OCI-LY1 (cell line): ENCODE measurements at regions not wholly inside any gene's neighbourhood (a gene's known extent, or its start where the extent isn't known, plus 50 kb on each side); places are given as distances from the start of the nearest gene placed in this dataset.

Experiments used
- H2AFZ ChIP-seq: fragments of 200-600 bp; sonication (generic), shearing (Covaris generic); 2 replicates; pipeline ENCODE4 v1.6.0; 2014; ENCODE audit warnings: antibody characterized with exemption, mild to moderate bottlenecking, low read length
- H3F3A ChIP-seq: fragments of 200-600 bp; sonication (generic), shearing (Covaris generic); 2 replicates; pipeline ENCODE4 v1.6.0; 2014; ENCODE audit warnings: mild to moderate bottlenecking, antibody characterized with exemption, low read length, moderate library complexity; ENCODE audit not compliant: insufficient read depth
- H3K27ac ChIP-seq: fragments of 200-600 bp; sonication (generic); 2 replicates; pipeline ENCODE4 v1.5.1; 2014; ENCODE audit warnings: low read length, mixed run types, mild to moderate bottlenecking, low read depth; ENCODE audit not compliant: poor library complexity, severe bottlenecking
- H3K27me3 ChIP-seq: fragments of 200-600 bp; sonication (generic); 2 replicates; pipeline ENCODE4 v1.6.0; 2014; ENCODE audit warnings: antibody characterized with exemption, mild to moderate bottlenecking, low read length, moderate library complexity; ENCODE audit not compliant: insufficient read depth
- H3K36me3 ChIP-seq: fragments of 200-600 bp; sonication (generic); 2 replicates; pipeline ENCODE4 v1.6.1; 2014; ENCODE audit warnings: mild to moderate bottlenecking, antibody characterized with exemption, low read length, moderate library complexity, mixed read lengths; ENCODE audit not compliant: insufficient read depth
- H3K4me1 ChIP-seq: fragments of 200-600 bp; sonication (generic); 2 replicates; pipeline ENCODE4 v1.5.1; 2014; ENCODE audit warnings: mild to moderate bottlenecking, low read length, moderate library complexity; ENCODE audit not compliant: insufficient read depth, severe bottlenecking
- H3K4me2 ChIP-seq: fragments of 200-600 bp; sonication (generic), shearing (Covaris generic); 2 replicates; pipeline ENCODE4 v1.6.1; 2014; ENCODE audit warnings: low read length
- H3K4me3 ChIP-seq: fragments of 200-600 bp; sonication (generic); 2 replicates; pipeline ENCODE4 v1.5.1; 2014; ENCODE audit warnings: low read length, low read depth, mild to moderate bottlenecking, mixed read lengths; ENCODE audit not compliant: poor library complexity, severe bottlenecking
- H3K79me2 ChIP-seq: fragments of 200-600 bp; shearing (Covaris generic); 2 replicates; pipeline ENCODE4 v1.6.1; 2016; ENCODE audit warnings: mixed run types, low read length, mixed read lengths; ENCODE audit not compliant: insufficient read depth
- H3K9ac ChIP-seq: fragments of 200-600 bp; sonication (generic), shearing (Covaris generic); 2 replicates; pipeline ENCODE4 v1.6.1; 2014; ENCODE audit warnings: mild to moderate bottlenecking, low read length, mixed read lengths
- H3K9me2 ChIP-seq: fragments of 200-600 bp; sonication (generic), shearing (Covaris generic); 2 replicates; pipeline ENCODE4 v1.6.1; 2014; ENCODE audit warnings: low read depth, mild to moderate bottlenecking, low read length, mixed read lengths
- H3K9me3 ChIP-seq: fragments of 200-600 bp; shearing (Covaris generic); 2 replicates; pipeline ENCODE4 v1.6.1; 2014; ENCODE audit warnings: low read length, mixed read lengths
- H4K20me1 ChIP-seq: fragments of 200-600 bp; sonication (generic), shearing (Covaris generic); 2 replicates; pipeline ENCODE4 v1.6.0; 2016; ENCODE audit warnings: mild to moderate bottlenecking, low read length; ENCODE audit not compliant: insufficient read depth
- CTCF ChIP-seq: fragments of 200-600 bp; sonication (generic), shearing (Covaris generic); IDR thresholded peaks from 2 replicates; pipeline ENCODE4 v1.5.1; 2017; ENCODE audit warnings: mild to moderate bottlenecking, antibody characterized with exemption, low read length, moderate library complexity, mixed read lengths
- EZH2 ChIP-seq: fragments of 200-600 bp; sonication (generic), shearing (Covaris generic); IDR thresholded peaks from 2 replicates; pipeline ENCODE4 v1.8.0; 2017; ENCODE audit warnings: borderline replicate concordance, mixed run types, mild to moderate bottlenecking, antibody characterized with exemption, low read length, moderate library complexity, mixed read lengths

DNA sequence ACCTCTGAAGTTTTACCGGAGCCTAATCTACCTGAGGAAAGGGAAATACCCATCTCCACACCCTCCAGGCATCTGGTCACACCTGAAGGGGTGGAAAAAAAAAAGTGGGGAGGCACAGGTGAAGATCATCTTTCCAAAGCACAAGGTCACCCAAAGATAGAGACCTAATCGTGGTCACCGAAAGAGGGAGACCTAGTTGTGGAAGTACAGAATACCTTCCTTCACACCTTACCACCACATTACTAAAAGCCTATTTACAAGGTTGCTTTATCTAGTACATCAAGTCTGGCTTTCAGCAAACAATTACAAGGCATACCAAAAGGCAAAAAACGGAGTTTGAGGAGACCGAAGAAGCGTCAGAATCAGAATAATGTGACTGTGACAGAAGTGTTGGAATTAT lies 110.0 kb upstream of the ARPP21 start:
- H3K4me3 ChIP-seq: no peak overlapping the region
- H4K20me1 ChIP-seq: no peaks in the 10 kb centered on the region
- no peaks in the 10 kb centered on the region for H3F3A ChIP-seq
- H2AFZ ChIP-seq: no peak overlapping the region
- no peak overlapping the region for H3K27ac ChIP-seq
- H3K4me1 ChIP-seq: no peaks in the 10 kb centered on the region
- no peak for TF ChIP-seq CTCF
- TF ChIP-seq EZH2: no peak
- H3K9me2 ChIP-seq: no peaks in the 10 kb centered on the region
- H3K79me2 ChIP-seq: no peaks in the 10 kb centered on the region
- H3K27me3 ChIP-seq: no peaks in the 10 kb centered on the region
- H3K36me3 ChIP-seq: no peaks in the 10 kb centered on the region
- no peak overlapping the region for H3K4me2 ChIP-seq
- no peaks in the 10 kb centered on the region for H3K9me3 ChIP-seq
- no peak overlapping the region for H3K9ac ChIP-seq

DNA sequence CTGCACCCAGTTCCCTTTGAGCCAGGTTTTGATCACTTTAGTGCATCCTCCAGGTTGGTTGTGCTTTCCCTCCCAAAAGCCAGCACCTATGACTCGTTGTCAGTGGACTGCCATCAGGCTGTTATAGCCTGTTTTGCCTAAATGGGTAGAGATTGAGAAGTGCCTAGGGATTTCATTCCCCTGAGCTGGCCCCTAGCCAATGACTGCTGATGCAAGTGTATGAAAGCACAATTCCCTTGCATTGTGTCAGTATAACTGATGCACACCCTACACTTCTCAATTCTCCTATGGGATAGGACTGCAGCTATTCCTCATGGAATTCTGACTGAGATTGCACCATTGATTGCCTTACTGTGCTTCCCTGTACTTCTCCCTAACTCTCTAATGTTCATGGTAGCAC lies 102.1 kb upstream of the ARPP21 start:
- Histone ChIP-seq H3K9ac (no peak overlapping the region), H2AFZ (no peak overlapping the region), H3K9me2 (no peaks in the 10 kb centered on the region), H3F3A (no peaks in the 10 kb centered on the region), H3K9me3 (no peaks in the 10 kb centered on the region), H3K4me1 (peaks cover 7% of the 10 kb centered on the region), H3K4me2 (no peak overlapping the region), H3K79me2 (no peaks in the 10 kb centered on the region), H3K36me3 (no peaks in the 10 kb centered on the region), H3K4me3 (no peak overlapping the region), H3K27ac (no peak overlapping the region), H4K20me1 (no peaks in the 10 kb centered on the region), H3K27me3 (no peaks in the 10 kb centered on the region)
- TF ChIP-seq EZH2 (no peak), CTCF (no peak)

GRCh38 chr3:35544976-35545375 lies 94.3 kb upstream of the ARPP21 start:
- Histone ChIP-seq H3K4me2 (no peak overlapping the region), H3K27me3 (no peaks in the 10 kb centered on the region), H3K9me2 (no peaks in the 10 kb centered on the region), H3K9ac (no peak overlapping the region), H4K20me1 (no peaks in the 10 kb centered on the region), H3K9me3 (no peaks in the 10 kb centered on the region), H3K79me2 (no peaks in the 10 kb centered on the region), H2AFZ (no peak overlapping the region), H3K36me3 (no peaks in the 10 kb centered on the region), H3K4me1 (peaks cover 27% of the 10 kb centered on the region), H3K4me3 (no peak overlapping the region), H3K27ac (no peak overlapping the region), H3F3A (no peaks in the 10 kb centered on the region)
- TF ChIP-seq EZH2 (no peak), CTCF (peak; percentile 11; the same call in 1 of the 2 replicates)
